ENCODE measurements at regions not wholly inside any gene's neighbourhood (a gene's known extent, or its start where the extent isn't known, plus 50 kb on each side); places are given as distances from the start of the nearest gene placed in this dataset.
"Not testable (repeated sequence)": the region's sequence is repeated elsewhere in the genome, so short reads cannot be mapped to it uniquely, and the experiment has no call there.

GRCh38 chr20:29306390-29307072 lies 1950.9 kb upstream of the DEFB115 start:
- Histone ChIP-seq H3K9me3 (ENCODE audit: control insufficient read depth, insufficient read depth, low read length) (peaks cover 5% of the 10 kb centered on the region), H3K36me3 (ENCODE audit: control insufficient read depth, insufficient read depth, low read length) (no peaks in the 10 kb centered on the region), H3K4me1 (ENCODE audit: control insufficient read depth, insufficient read depth, low read length) (no peaks in the 10 kb centered on the region), H3K27ac (ENCODE audit: low read length) (no peak overlapping the region), H3K27me3 (ENCODE audit: control insufficient read depth, insufficient read depth, low read length) (no peaks in the 10 kb centered on the region), H3K4me3 (ENCODE audit: low read length) (no peak overlapping the region)
- no CpG with 5 or more reads among the region's 21 CpGs for WGBS (ENCODE audit: insufficient coverage, insufficient read length)
- no peak for DNase-seq (ENCODE audit: low read depth, low spot score)

GRCh38 chr20:29307484-29307883 lies 1950.0 kb upstream of the DEFB115 start:
- DNase-seq (ENCODE audit: low read depth, low spot score); H3K36me3 ChIP-seq (ENCODE audit: control insufficient read depth, insufficient read depth, low read length); H3K4me1 ChIP-seq (ENCODE audit: control insufficient read depth, insufficient read depth, low read length); H3K9me3 ChIP-seq (ENCODE audit: control insufficient read depth, insufficient read depth, low read length); H3K27ac ChIP-seq (ENCODE audit: low read length); H3K27me3 ChIP-seq (ENCODE audit: control insufficient read depth, insufficient read depth, low read length); H3K4me3 ChIP-seq (ENCODE audit: low read length): not testable (repeated sequence)
- no CpG with 5 or more reads among the region's 17 CpGs for WGBS (ENCODE audit: insufficient coverage, insufficient read length)

GRCh38 chr20:29308956-29309355 lies 1948.5 kb upstream of the DEFB115 start:
- not testable (repeated sequence) for H3K27me3 ChIP-seq (ENCODE audit: control insufficient read depth, insufficient read depth, low read length); H3K36me3 ChIP-seq (ENCODE audit: control insufficient read depth, insufficient read depth, low read length); H3K4me1 ChIP-seq (ENCODE audit: control insufficient read depth, insufficient read depth, low read length); H3K4me3 ChIP-seq (ENCODE audit: low read length); H3K27ac ChIP-seq (ENCODE audit: low read length); H3K9me3 ChIP-seq (ENCODE audit: control insufficient read depth, insufficient read depth, low read length); DNase-seq (ENCODE audit: low read depth, low spot score)

GRCh38 chr20:29309481-29309880 lies 1948.0 kb upstream of the DEFB115 start:
- not testable (repeated sequence) for H3K36me3 ChIP-seq (ENCODE audit: control insufficient read depth, insufficient read depth, low read length); H3K9me3 ChIP-seq (ENCODE audit: control insufficient read depth, insufficient read depth, low read length); H3K27ac ChIP-seq (ENCODE audit: low read length); DNase-seq (ENCODE audit: low read depth, low spot score); H3K4me1 ChIP-seq (ENCODE audit: control insufficient read depth, insufficient read depth, low read length); H3K4me3 ChIP-seq (ENCODE audit: low read length); H3K27me3 ChIP-seq (ENCODE audit: control insufficient read depth, insufficient read depth, low read length)
- no CpG with 5 or more reads among the region's 17 CpGs for WGBS (ENCODE audit: insufficient coverage, insufficient read length)

- no CpG with 5 or more reads among the region's 16 CpGs for WGBS (ENCODE audit: insufficient coverage, insufficient read length)
- not testable (repeated sequence) for H3K9me3 ChIP-seq (ENCODE audit: control insufficient read depth, insufficient read depth, low read length)
These were observed 1946.4 kb upstream of the DEFB115 start for GRCh38 chr20:29311046-29311445.

GRCh38 chr20:29312679-29313078 lies 1944.8 kb upstream of the DEFB115 start:
- not testable (repeated sequence) for H3K4me3 ChIP-seq (ENCODE audit: low read length); DNase-seq (ENCODE audit: low read depth, low spot score); H3K27ac ChIP-seq (ENCODE audit: low read length); H3K36me3 ChIP-seq (ENCODE audit: control insufficient read depth, insufficient read depth, low read length); H3K27me3 ChIP-seq (ENCODE audit: control insufficient read depth, insufficient read depth, low read length); H3K9me3 ChIP-seq (ENCODE audit: control insufficient read depth, insufficient read depth, low read length); H3K4me1 ChIP-seq (ENCODE audit: control insufficient read depth, insufficient read depth, low read length)
- WGBS (ENCODE audit: insufficient coverage, insufficient read length), result no CpG with 5 or more reads among the region's 8 CpGs

More at GRCh38 chr20:29311046-29311445, 1946.4 kb upstream of the DEFB115 start:
- H3K36me3 ChIP-seq (ENCODE audit: control insufficient read depth, insufficient read depth, low read length); DNase-seq (ENCODE audit: low read depth, low spot score); H3K27ac ChIP-seq (ENCODE audit: low read length); H3K4me1 ChIP-seq (ENCODE audit: control insufficient read depth, insufficient read depth, low read length); H3K4me3 ChIP-seq (ENCODE audit: low read length); H3K27me3 ChIP-seq (ENCODE audit: control insufficient read depth, insufficient read depth, low read length): not testable (repeated sequence)

- no peak for DNase-seq (ENCODE audit: low read depth, low spot score)
- H3K27me3 ChIP-seq (ENCODE audit: control insufficient read depth, insufficient read depth, low read length), result no peaks in the 10 kb centered on the region
- H3K4me3 ChIP-seq (ENCODE audit: low read length), result no peak overlapping the region
- no peaks in the 10 kb centered on the region; the same call in 1 of the 2 replicates for H3K9me3 ChIP-seq (ENCODE audit: control insufficient read depth, insufficient read depth, low read length)
- WGBS (ENCODE audit: insufficient coverage, insufficient read length), result no CpG with 5 or more reads among the region's 18 CpGs
- H3K27ac ChIP-seq (ENCODE audit: low read length), result no peak overlapping the region
- no peaks in the 10 kb centered on the region for H3K36me3 ChIP-seq (ENCODE audit: control insufficient read depth, insufficient read depth, low read length)
- H3K4me1 ChIP-seq (ENCODE audit: control insufficient read depth, insufficient read depth, low read length), result no peaks in the 10 kb centered on the region
These were observed 1944.0 kb upstream of the DEFB115 start for GRCh38 chr20:29313481-29313880.

GRCh38 chr20:29314294-29314693 lies 1943.2 kb upstream of the DEFB115 start:
- WGBS (ENCODE audit: insufficient coverage, insufficient read length), result no CpG with 5 or more reads among the region's 6 CpGs
- no peaks in the 10 kb centered on the region; the same call in 1 of the 2 replicates for H3K4me1 ChIP-seq (ENCODE audit: control insufficient read depth, insufficient read depth, low read length)
- H3K36me3 ChIP-seq (ENCODE audit: control insufficient read depth, insufficient read depth, low read length), result no peaks in the 10 kb centered on the region
- H3K4me3 ChIP-seq (ENCODE audit: low read length), result no peak overlapping the region
- no peaks in the 10 kb centered on the region for H3K27me3 ChIP-seq (ENCODE audit: control insufficient read depth, insufficient read depth, low read length)
- H3K27ac ChIP-seq (ENCODE audit: low read length), result no peak overlapping the region
- H3K9me3 ChIP-seq (ENCODE audit: control insufficient read depth, insufficient read depth, low read length), result peaks cover 2% of the 10 kb centered on the region
- DNase-seq (ENCODE audit: low read depth, low spot score), result no peak

GRCh38 chr20:29318871-29319461 lies 1938.5 kb upstream of the DEFB115 start:
- WGBS (ENCODE audit: insufficient coverage, insufficient read length), result no CpG with 5 or more reads among the region's 37 CpGs
- peaks cover 4% of the 10 kb centered on the region for H3K9me3 ChIP-seq (ENCODE audit: control insufficient read depth, insufficient read depth, low read length)
- H3K36me3 ChIP-seq (ENCODE audit: control insufficient read depth, insufficient read depth, low read length), result no peaks in the 10 kb centered on the region
- H3K4me3 ChIP-seq (ENCODE audit: low read length), result no peak overlapping the region
- H3K27ac ChIP-seq (ENCODE audit: low read length), result no peak overlapping the region
- no peaks in the 10 kb centered on the region; the same call in 1 of the 2 replicates for H3K4me1 ChIP-seq (ENCODE audit: control insufficient read depth, insufficient read depth, low read length)
- no peaks in the 10 kb centered on the region for H3K27me3 ChIP-seq (ENCODE audit: control insufficient read depth, insufficient read depth, low read length)
- DNase-seq (ENCODE audit: low read depth, low spot score), result no peak

- no peak overlapping the region for H3K4me3 ChIP-seq (ENCODE audit: low read length)
- peaks cover 4% of the 10 kb centered on the region for H3K9me3 ChIP-seq (ENCODE audit: control insufficient read depth, insufficient read depth, low read length)
- H3K36me3 ChIP-seq (ENCODE audit: control insufficient read depth, insufficient read depth, low read length), result no peaks in the 10 kb centered on the region
- no peaks in the 10 kb centered on the region; the same call in 1 of the 2 replicates for H3K4me1 ChIP-seq (ENCODE audit: control insufficient read depth, insufficient read depth, low read length)
- WGBS (ENCODE audit: insufficient coverage, insufficient read length), result no CpG with 5 or more reads among the region's 23 CpGs
- no peak overlapping the region for H3K27ac ChIP-seq (ENCODE audit: low read length)
- H3K27me3 ChIP-seq (ENCODE audit: control insufficient read depth, insufficient read depth, low read length), result no peaks in the 10 kb centered on the region
- DNase-seq (ENCODE audit: low read depth, low spot score), result no peak
These were observed 1937.7 kb upstream of the DEFB115 start for GRCh38 chr20:29319725-29320124.

Data from iPS DF 6.9 (cell line).